GM12891 (cell line): ENCODE measurements at regions not wholly inside any gene's neighbourhood (a gene's known extent, or its start where the extent isn't known, plus 50 kb on each side); places are given as distances from the start of the nearest gene placed in this dataset.

ENCODE experiments used
- SPI1 ChIP-seq: IDR thresholded peaks from 2 replicates; pipeline ENCODE4 v1.6.1; 2011; ENCODE audit warnings: low read depth, low read length, control low read depth
- TAF1 ChIP-seq: IDR thresholded peaks from 2 replicates; pipeline ENCODE4 v1.6.1; 2011; ENCODE audit warnings: low read depth, low read length, control low read depth

GRCh38 chr5:158159621-158160020 lies 300.7 kb upstream of the CLINT1 start:
- TF ChIP-seq TAF1, result no peak
- no peak for TF ChIP-seq SPI1
